HG02798 (cell line): ENCODE measurements at regions not wholly inside any gene's neighbourhood (a gene's known extent, or its start where the extent isn't known, plus 50 kb on each side); places are given as distances from the start of the nearest gene placed in this dataset.

ENCODE experiments used
- ATAC-seq: cut with Tn5 transposase; IDR thresholded peaks from one replicate; pipeline ENCODE4 v1.9.1; 2021; ENCODE audit warnings: mild to moderate bottlenecking; ENCODE audit not compliant: unreplicated experiment, poor library complexity

GRCh38 chr2:117137371-117137770, 677.1 kb upstream of the DDX18 start:
- ATAC-seq, result no peak

GRCh38 chr2:117169036-117169765, 645.3 kb upstream of the DDX18 start:
- ATAC-seq, result no peak

- no peak for ATAC-seq
Measured at GRCh38 chr2:117170897-117171296, 643.6 kb upstream of the DDX18 start.

GRCh38 chr2:117179405-117179804, 635.1 kb upstream of the DDX18 start:
- no peak for ATAC-seq

GRCh38 chr2:117190856-117191559, 623.5 kb upstream of the DDX18 start:
- ATAC-seq, result no peak

- ATAC-seq, result no peak
Measured at GRCh38 chr2:117195381-117195780, 619.1 kb upstream of the DDX18 start.

GRCh38 chr2:117199511-117199910, 615.0 kb upstream of the DDX18 start:
- ATAC-seq, result no peak

- no peak for ATAC-seq
Measured at GRCh38 chr2:117212562-117212961, 601.9 kb upstream of the DDX18 start.

GRCh38 chr2:117217145-117217544, 597.3 kb upstream of the DDX18 start:
- ATAC-seq, result no peak

GRCh38 chr2:117222809-117223208, 591.7 kb upstream of the DDX18 start:
- no peak for ATAC-seq

- no peak for ATAC-seq
Measured at GRCh38 chr2:117232305-117232704, 582.2 kb upstream of the DDX18 start.

GRCh38 chr2:117257362-117257761, 557.1 kb upstream of the DDX18 start:
- ATAC-seq, result no peak

- ATAC-seq, result no peak
Measured at GRCh38 chr2:117269574-117269973, 544.9 kb upstream of the DDX18 start.

GRCh38 chr2:117271631-117272030, 542.9 kb upstream of the DDX18 start:
- no peak for ATAC-seq

GRCh38 chr2:117273009-117273671, 541.4 kb upstream of the DDX18 start:
- ATAC-seq, result no peak

GRCh38 chr2:117293012-117293411, 521.5 kb upstream of the DDX18 start:
- ATAC-seq, result no peak

GRCh38 chr2:117299451-117299850, 515.0 kb upstream of the DDX18 start:
- no peak for ATAC-seq

GRCh38 chr2:117308861-117309770, 505.4 kb upstream of the DDX18 start:
- ATAC-seq, result no peak

GRCh38 chr2:117321816-117322215, 492.7 kb upstream of the DDX18 start:
- no peak for ATAC-seq

GRCh38 chr2:117323331-117323730, 491.2 kb upstream of the DDX18 start:
- no peak for ATAC-seq
